IMR-90 (cell line): ENCODE measurements at regions not wholly inside any gene's neighbourhood (a gene's known extent, or its start where the extent isn't known, plus 50 kb on each side); places are given as distances from the start of the nearest gene placed in this dataset.

Source experiments
- ATAC-seq: fragments of 200-7000 bp; cut with Tn5 transposase; 2 replicates; pipeline ENCODE4 v1.9.1; 2020; ENCODE audit warnings: low read depth, mild to moderate bottlenecking, moderate library complexity
- BruUV-seq: library from RNA; stranded (reverse); fragments of 400-500 nt; replicated peaks from 2 replicates; lab custom pipeline; 2021; lab: Mats Ljungman, UMichigan
- CTCF ChIA-PET: fragments of 300-600 bp; formaldehyde crosslinking; extraction: SDS; loops from one replicate; lab custom pipeline; 2021; ENCODE audit warnings: antibody characterized with exemption; lab: Yijun Ruan, JAX
- POLR2A ChIA-PET: fragments of 300-600 bp; sonication (Branson Sonifier 250); formaldehyde crosslinking; loops from one replicate; lab custom pipeline; 2022; ENCODE audit warnings: antibody characterized with exemption; ENCODE audit not compliant: unreplicated experiment; lab: Charles Lee
- DNase-seq: peaks from one replicate; pipeline ENCODE4 v3.0.0; 2013
- H2AFZ ChIP-seq: replicated peaks from 2 replicates; pipeline ENCODE3; 2013; ENCODE audit warnings: low read length, mild to moderate bottlenecking; ENCODE audit not compliant: poor library complexity
- H2AK5ac ChIP-seq: 2 replicates; pipeline ENCODE4 v1.6.1; 2013; ENCODE audit warnings: low read depth, low read length, inconsistent platforms
- H2AK9ac ChIP-seq: replicated peaks from 2 replicates; pipeline ENCODE3; 2013; ENCODE audit warnings: mild to moderate bottlenecking, low read depth, low read length, moderate library complexity; ENCODE audit not compliant: poor library complexity
- H2BK120ac ChIP-seq: 2 replicates; pipeline ENCODE4 v1.6.1; 2013; ENCODE audit warnings: low read depth, low read length, inconsistent platforms
- H2BK15ac ChIP-seq: 3 replicates; pipeline ENCODE4 v1.6.1; 2013; ENCODE audit warnings: low read depth, low read length, inconsistent platforms
- H2BK20ac ChIP-seq: 2 replicates; pipeline ENCODE4 v1.6.1; 2013; ENCODE audit warnings: low read depth, mild to moderate bottlenecking, inconsistent platforms, low read length, moderate library complexity
- H2BK5ac ChIP-seq: 2 replicates; pipeline ENCODE4 v1.6.1; 2013; ENCODE audit warnings: mild to moderate bottlenecking, low read depth, low read length, inconsistent platforms; ENCODE audit not compliant: poor library complexity, severe bottlenecking
- H3K14ac ChIP-seq: replicated peaks from 2 replicates; pipeline ENCODE4 v1.6.1; 2013; ENCODE audit warnings: low read depth, low read length, inconsistent platforms
- H3K18ac ChIP-seq: 2 replicates; pipeline ENCODE4 v1.6.1; 2013; ENCODE audit warnings: low read depth, low read length, control low read depth
- H3K23ac ChIP-seq: 2 replicates; pipeline ENCODE4 v1.6.1; 2013; ENCODE audit warnings: low read depth, low read length, inconsistent platforms
- H3K27ac ChIP-seq: 2 replicates; pipeline ENCODE4 v1.5.1; 2013; ENCODE audit warnings: mild to moderate bottlenecking, control low read depth, low read length; ENCODE audit not compliant: insufficient read depth
- H3K27me3 ChIP-seq: 2 replicates; pipeline ENCODE4 v1.6.1; 2013; ENCODE audit warnings: low read length; ENCODE audit not compliant: control insufficient read depth, insufficient read depth
- H3K36me3 ChIP-seq: 2 replicates; pipeline ENCODE4 v1.6.1; 2013; ENCODE audit warnings: low read length, mixed read lengths; ENCODE audit not compliant: control insufficient read depth, insufficient read depth
- H3K4ac ChIP-seq: 2 replicates; pipeline ENCODE4 v1.6.1; 2013; ENCODE audit warnings: low read depth, low read length, inconsistent platforms
- H3K4me1 ChIP-seq: 2 replicates; pipeline ENCODE4 v1.6.1; 2013; ENCODE audit warnings: low read length, mixed read lengths; ENCODE audit not compliant: control insufficient read depth, insufficient read depth
- H3K4me2 ChIP-seq: 2 replicates; pipeline ENCODE4 v1.6.1; 2013; ENCODE audit warnings: low read depth, mild to moderate bottlenecking, control low read depth, low read length, moderate library complexity
- H3K4me3 ChIP-seq: 2 replicates; pipeline ENCODE4 v1.5.1; 2013; ENCODE audit warnings: low read depth, mild to moderate bottlenecking, control low read depth, low read length, moderate library complexity; ENCODE audit not compliant: insufficient read depth
- H3K56ac ChIP-seq: 2 replicates; pipeline ENCODE4 v1.6.1; 2013; ENCODE audit warnings: low read length, inconsistent platforms; ENCODE audit not compliant: insufficient read depth; ENCODE audit errors: extremely low read depth
- H3K79me1 ChIP-seq, 2 experiments: 2 replicates each; pipeline ENCODE4 v1.6.1; 2013; ENCODE audit warnings: low read length in 2 of 2, inconsistent platforms in 1 of 2, low read depth in 1 of 2
- H3K9ac ChIP-seq: 2 replicates; pipeline ENCODE4 v1.6.1; 2013; ENCODE audit warnings: low read depth, low read length, control low read depth
- H3K9me1 ChIP-seq: 2 replicates; pipeline ENCODE4 v1.6.1; 2013; ENCODE audit warnings: low read length, inconsistent platforms; ENCODE audit not compliant: insufficient read depth
- H3K9me3 ChIP-seq: 2 replicates; pipeline ENCODE4 v1.6.1; 2013; ENCODE audit warnings: low read length; ENCODE audit not compliant: control insufficient read depth, insufficient read depth
- H4K20me1 ChIP-seq: 2 replicates; pipeline ENCODE4 v1.6.1; 2013; ENCODE audit warnings: low read length, inconsistent platforms; ENCODE audit not compliant: insufficient read depth
- H4K5ac ChIP-seq: 2 replicates; pipeline ENCODE4 v1.6.1; 2013; ENCODE audit warnings: mild to moderate bottlenecking, low read depth, low read length, control low read depth
- H4K8ac ChIP-seq, 2 experiments: 2 replicates each; pipeline ENCODE4 v1.6.1; 2013; ENCODE audit warnings: low read depth in 2 of 2, low read length in 2 of 2, control low read depth in 1 of 2, inconsistent platforms in 1 of 2
- H4K91ac ChIP-seq: 2 replicates; pipeline ENCODE4 v1.6.1; 2013; ENCODE audit warnings: low read depth, low read length, inconsistent platforms; ENCODE audit not compliant: insufficient read depth
- BHLHE40 ChIP-seq: fragments of 150-350 bp; IDR thresholded peaks from 2 replicates; pipeline ENCODE4 v1.6.1; 2016; ENCODE audit warnings: mild to moderate bottlenecking, low read depth, low read length
- CEBPB ChIP-seq: IDR thresholded peaks from 2 replicates; pipeline ENCODE4 v1.6.1; 2012; ENCODE audit warnings: low read depth, low read length, improper control_type of control experiment
- ELK1 ChIP-seq: fragments of 150-350 bp; IDR thresholded peaks from 2 replicates; pipeline ENCODE4 v1.6.1; 2016; ENCODE audit warnings: low read depth, mild to moderate bottlenecking, low read length, moderate library complexity, borderline replicate concordance
- FOS ChIP-seq: fragments of 150-350 bp; IDR thresholded peaks from 2 replicates; pipeline ENCODE4 v1.6.1; 2016; ENCODE audit warnings: low read depth, low read length
- MAZ ChIP-seq: IDR thresholded peaks from 2 replicates; pipeline ENCODE4 v1.6.1; 2012; ENCODE audit warnings: low read depth, mild to moderate bottlenecking, low read length, improper control_type of control experiment, moderate library complexity, borderline replicate concordance
- MXI1 ChIP-seq: IDR thresholded peaks from 2 replicates; pipeline ENCODE4 v1.6.1; 2012; ENCODE audit warnings: low read depth, mild to moderate bottlenecking, low read length, moderate library complexity, borderline replicate concordance
- NFE2L2 ChIP-seq: fragments of 150-350 bp; IDR thresholded peaks from 2 replicates; pipeline ENCODE4 v1.6.1; 2016; ENCODE audit warnings: low read depth, mild to moderate bottlenecking, low read length
- RAD21 ChIP-seq: IDR thresholded peaks from 2 replicates; pipeline ENCODE4 v1.6.1; 2012; ENCODE audit warnings: low read length, improper control_type of control experiment
- RCOR1 ChIP-seq: IDR thresholded peaks from 2 replicates; pipeline ENCODE4 v1.6.1; 2012; ENCODE audit warnings: mild to moderate bottlenecking, low read length, improper control_type of control experiment; ENCODE audit not compliant: insufficient replicate concordance
- SMC3 ChIP-seq: fragments of 150-350 bp; IDR thresholded peaks from 2 replicates; pipeline ENCODE4 v1.6.1; 2016; ENCODE audit warnings: low read depth, mild to moderate bottlenecking, antibody characterized with exemption, low read length, moderate library complexity
- WGBS, 2 experiments: methylation state at CpG; one replicate each; pipeline versions ENCODE4 v1.1.5 to v1.1.7; 2013; ENCODE audit warnings: missing lambda C conversion rate in 2 of 2; ENCODE audit not compliant: insufficient read length in 1 of 2; ENCODE audit errors: extremely low coverage in 2 of 2; 5-methylcytosine and 5-hydroxymethylcytosine counted together
- dilution Hi-C: fragments of 300-500 bp; cut with HindIII; formaldehyde crosslinking; loops from one replicate; pipeline ENCODE4 v1.14.3; 2018; ENCODE audit warnings: low sequenced_read_pairs; ENCODE audit not compliant: unreplicated experiment
- in situ Hi-C: fragments of 300-500 bp; cut with MboI; formaldehyde crosslinking; loops from 3 replicates; pipeline ENCODE4 v1.14.3; 2019; ENCODE audit warnings: low sequenced_read_pairs, inconsistent platforms, mixed read lengths
- intact Hi-C: fragments of 100-400 bp; cut with micrococcal nuclease; formaldehyde crosslinking; loops from 2 replicates; pipeline ENCODE4 v1.10.0; 2022

DNA sequence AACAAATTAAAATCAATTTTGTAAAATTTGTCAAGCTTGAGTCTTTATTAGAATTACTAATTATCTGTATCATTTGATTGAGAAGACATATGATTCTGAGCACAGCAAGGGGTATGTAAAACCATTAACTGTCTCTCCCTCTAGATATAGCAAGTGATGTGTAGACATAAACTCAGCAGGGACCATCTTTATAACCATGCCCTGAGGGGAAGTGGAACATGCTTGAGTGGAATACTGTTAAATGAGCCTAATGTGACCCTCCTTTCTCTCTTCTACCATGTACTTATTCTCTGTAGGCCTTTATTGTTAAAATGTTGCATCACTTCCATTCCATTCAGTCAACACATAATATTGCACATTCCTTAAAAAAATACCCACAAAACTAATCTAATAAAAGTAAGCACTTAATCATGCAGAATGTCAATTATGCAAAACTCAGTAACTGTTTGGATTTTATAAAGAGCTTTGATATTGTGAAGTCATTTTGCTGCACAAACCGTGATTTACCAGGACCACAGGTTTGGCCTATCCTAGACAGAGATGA, 896.6 kb upstream of the MANEA start:
- no TSS peak for BruUV-seq
- no peak overlapping the region for H3K27ac ChIP-seq
- in situ Hi-C loops = no loop called here
- H4K91ac ChIP-seq = no peak overlapping the region
- no peak overlapping the region for H3K18ac ChIP-seq
- no peaks in the 10 kb centered on the region for H3K9me1 ChIP-seq
- no peaks in the 10 kb centered on the region for H3K36me3 ChIP-seq
- DNase-seq (no peak), ATAC-seq (no peak)
- no peaks in the 10 kb centered on the region for H4K20me1 ChIP-seq
- no peak overlapping the region for H2BK15ac ChIP-seq
- H3K4me1 ChIP-seq = no peaks in the 10 kb centered on the region
- dilution Hi-C loops = no loop called here
- H2AFZ ChIP-seq = no peak overlapping the region
- H2AK5ac ChIP-seq = no peak overlapping the region
- no peak overlapping the region for H3K9ac ChIP-seq
- H4K8ac ChIP-seq = no peak overlapping the region
- no peaks in the 10 kb centered on the region for H3K27me3 ChIP-seq
- H3K4me2 ChIP-seq = no peak overlapping the region
- no peak overlapping the region for H3K14ac ChIP-seq
- intact Hi-C loops = no loop called here
- ChIA-PET CTCF (no interaction called here), POLR2A (no interaction called here)
- no peak overlapping the region for H2AK9ac ChIP-seq
- H2BK5ac ChIP-seq = no peak overlapping the region
- no peak overlapping the region for H3K4me3 ChIP-seq
- TF ChIP-seq RCOR1 (no peak), RAD21 (no peak), MXI1 (no peak), MAZ (no peak), NFE2L2 (no peak), ELK1 (no peak), SMC3 (no peak), CEBPB (no peak), FOS (no peak), BHLHE40 (no peak)
- no peak overlapping the region for H3K56ac ChIP-seq
- no peaks in the 10 kb centered on the region for H3K9me3 ChIP-seq
- no peak overlapping the region for H2BK20ac ChIP-seq
- no CpG with 5 or more reads among the region's 1 CpG for WGBS, 2 experiments
- no peak overlapping the region for H3K23ac ChIP-seq
- no peaks in the 10 kb centered on the region for H3K79me1 ChIP-seq
- H4K5ac ChIP-seq = no peak overlapping the region
- no peak overlapping the region for H2BK120ac ChIP-seq
- no peak overlapping the region for H3K4ac ChIP-seq
